Neural progenitor cell (in vitro differentiated cells): ENCODE measurements at regions not wholly inside any gene's neighbourhood (a gene's known extent, or its start where the extent isn't known, plus 50 kb on each side); places are given as distances from the start of the nearest gene placed in this dataset.

ENCODE experiments used
- DNase-seq: peaks from one replicate; pipeline ENCODE4 v3.0.0-alpha.2; 2016; ENCODE audit warnings: low spot score
- H2AFZ ChIP-seq: fragments of 200-600 bp; sonication (generic); replicated peaks from 2 replicates; pipeline ENCODE4 v1.6.1; 2016; ENCODE audit warnings: antibody characterized with exemption
- H3F3A ChIP-seq: fragments of 200-600 bp; sonication (generic); 2 replicates; pipeline ENCODE4 v1.6.1; 2016; ENCODE audit warnings: antibody characterized with exemption, low read depth
- H3K27ac ChIP-seq: fragments of 200-600 bp; sonication (generic); 2 replicates; pipeline ENCODE4 v1.5.1; 2016; ENCODE audit warnings: mild to moderate bottlenecking
- H3K27me3 ChIP-seq: fragments of 200-600 bp; sonication (generic); 2 replicates; pipeline ENCODE4 v1.6.1; 2016; ENCODE audit warnings: mild to moderate bottlenecking, moderate library complexity
- H3K36me3 ChIP-seq: fragments of 200-600 bp; sonication (generic); 2 replicates; pipeline ENCODE4 v1.5.1; 2016
- H3K4me1 ChIP-seq: fragments of 200-600 bp; sonication (generic); 2 replicates; pipeline ENCODE4 v1.6.1; 2016; ENCODE audit warnings: mixed run types
- H3K4me2 ChIP-seq: fragments of 200-600 bp; sonication (generic); 2 replicates; pipeline ENCODE4 v1.6.1; 2016
- H3K4me3 ChIP-seq: fragments of 200-600 bp; sonication (generic); 2 replicates; pipeline ENCODE4 v1.5.1; 2016
- H3K79me2 ChIP-seq: fragments of 200-600 bp; sonication (generic); 2 replicates; pipeline ENCODE4 v1.6.1; 2016; ENCODE audit warnings: low read depth
- H3K9ac ChIP-seq: fragments of 200-600 bp; sonication (generic); 2 replicates; pipeline ENCODE4 v1.6.1; 2016
- H3K9me3 ChIP-seq: fragments of 200-600 bp; sonication (generic); 2 replicates; pipeline ENCODE4 v1.5.1; 2016; ENCODE audit warnings: low read depth
- H4K20me1 ChIP-seq: fragments of 200-600 bp; sonication (generic); 2 replicates; pipeline ENCODE4 v1.6.1; 2016; ENCODE audit warnings: low read depth
- H3K27ac Mint-ChIP-seq: 3 replicates; pipeline ENCODE4 v1.8.0; 2021; ENCODE audit warnings: mixed read lengths
- H3K27me3 Mint-ChIP-seq: 2 replicates; pipeline ENCODE4 v1.8.0; 2022; ENCODE audit warnings: low read depth, mild to moderate bottlenecking, inconsistent platforms, moderate library complexity, mixed read lengths; ENCODE audit not compliant: insufficient read depth
- H3K36me3 Mint-ChIP-seq: 3 replicates; pipeline ENCODE4 v1.8.0; 2021; ENCODE audit warnings: mixed read lengths
- H3K4me1 Mint-ChIP-seq: 3 replicates; pipeline ENCODE4 v1.8.0; 2021; ENCODE audit warnings: mixed read lengths
- H3K4me3 Mint-ChIP-seq: 3 replicates; pipeline ENCODE4 v1.8.0; 2021; ENCODE audit warnings: mild to moderate bottlenecking, moderate library complexity, mixed read lengths
- H3K9me3 Mint-ChIP-seq: 3 replicates; pipeline ENCODE4 v1.8.0; 2020; ENCODE audit warnings: mixed read lengths
- CTCF ChIP-seq: fragments of 200-600 bp; sonication (generic); IDR thresholded peaks from 2 replicates; pipeline ENCODE4 v1.5.1; 2017; ENCODE audit warnings: antibody characterized with exemption, mild to moderate bottlenecking
- EZH2 ChIP-seq: fragments of 200-600 bp; sonication (generic); IDR thresholded peaks from 2 replicates; pipeline ENCODE4 v1.6.1; 2017; ENCODE audit warnings: antibody characterized with exemption, mild to moderate bottlenecking, moderate library complexity
- EZH2phosphoT487 ChIP-seq: fragments of 200-600 bp; sonication (generic); IDR thresholded peaks from 2 replicates; pipeline ENCODE4 v1.6.1; 2017; ENCODE audit warnings: antibody characterized with exemption

GRCh38 chr16:49094471-49094870 lies 187.2 kb downstream of the CBLN1 start:
- H3K27ac ChIP-seq = no peak overlapping the region

GRCh38 chr16:49093939-49094338 lies 187.7 kb downstream of the CBLN1 start:
- peaks cover 7% of the 10 kb centered on the region for H3K27me3 ChIP-seq
- no peak overlapping the region for H3K4me3 ChIP-seq
- H3K4me2 ChIP-seq = no peak overlapping the region
- H4K20me1 ChIP-seq = no peaks in the 10 kb centered on the region
- TF ChIP-seq CTCF (no peak), EZH2phosphoT487 (no peak)
- H2AFZ ChIP-seq = no peak overlapping the region
- H3K4me3 Mint-ChIP-seq = no peak overlapping the region
- no peak overlapping the region for H3K27ac Mint-ChIP-seq
- no peak overlapping the region for H3K9ac ChIP-seq
- peaks cover 2% of the 10 kb centered on the region for H3K27me3 Mint-ChIP-seq
- no peaks in the 10 kb centered on the region for H3F3A ChIP-seq
- H3K27ac ChIP-seq = no peak overlapping the region
- no peaks in the 10 kb centered on the region for H3K4me1 Mint-ChIP-seq
- H3K79me2 ChIP-seq = no peaks in the 10 kb centered on the region
- no peaks in the 10 kb centered on the region for H3K36me3 ChIP-seq
- peak; percentile 8 for DNase-seq
- H3K36me3 Mint-ChIP-seq = no peaks in the 10 kb centered on the region
- H3K9me3 Mint-ChIP-seq = no peaks in the 10 kb centered on the region
- H3K9me3 ChIP-seq = no peaks in the 10 kb centered on the region
- H3K4me1 ChIP-seq = peaks cover 17% of the 10 kb centered on the region

More at GRCh38 chr16:49094471-49094870, 187.2 kb downstream of the CBLN1 start:
- Histone ChIP-seq H3K27me3 (peaks cover 7% of the 10 kb centered on the region), H2AFZ (no peak overlapping the region), H3K4me3 (no peak overlapping the region), H3K36me3 (no peaks in the 10 kb centered on the region), H3K9ac (no peak overlapping the region), H3K4me2 (no peak overlapping the region), H3K4me1 (peaks cover 17% of the 10 kb centered on the region), H3F3A (no peaks in the 10 kb centered on the region), H3K79me2 (no peaks in the 10 kb centered on the region), H4K20me1 (no peaks in the 10 kb centered on the region), H3K9me3 (no peaks in the 10 kb centered on the region)
- Mint-ChIP-seq H3K27ac (no peak overlapping the region), H3K36me3 (no peaks in the 10 kb centered on the region), H3K4me1 (no peaks in the 10 kb centered on the region), H3K27me3 (peaks cover 3% of the 10 kb centered on the region), H3K4me3 (no peak overlapping the region), H3K9me3 (no peaks in the 10 kb centered on the region)
- peak; percentile 43 for DNase-seq
- TF ChIP-seq CTCF (no peak), EZH2phosphoT487 (no peak), EZH2 (no peak)

- Mint-ChIP-seq H3K27me3 (peaks cover 2% of the 10 kb centered on the region), H3K27ac (no peak overlapping the region), H3K36me3 (no peaks in the 10 kb centered on the region), H3K4me1 (no peaks in the 10 kb centered on the region), H3K9me3 (no peaks in the 10 kb centered on the region), H3K4me3 (no peak overlapping the region)
- no peaks in the 10 kb centered on the region for H4K20me1 ChIP-seq
- no peak overlapping the region for H2AFZ ChIP-seq
- H3K4me1 ChIP-seq = peaks cover 17% of the 10 kb centered on the region
- H3F3A ChIP-seq = no peaks in the 10 kb centered on the region
- H3K9me3 ChIP-seq = no peaks in the 10 kb centered on the region
- H3K27ac ChIP-seq = no peak overlapping the region
- no peaks in the 10 kb centered on the region for H3K79me2 ChIP-seq
- H3K27me3 ChIP-seq = peaks cover 7% of the 10 kb centered on the region
- no peak overlapping the region for H3K4me3 ChIP-seq
- no peak overlapping the region for H3K9ac ChIP-seq
- TF ChIP-seq EZH2phosphoT487 = no peak
- no peak for TF ChIP-seq CTCF
- no peak for TF ChIP-seq EZH2
- no peaks in the 10 kb centered on the region for H3K36me3 ChIP-seq
- no peak for DNase-seq
- H3K4me2 ChIP-seq = no peak overlapping the region
Observed at GRCh38 chr16:49092704-49093103, 188.9 kb downstream of the CBLN1 start.

- no peak for TF ChIP-seq EZH2
- TF ChIP-seq CTCF = no peak
- no peak for TF ChIP-seq EZH2phosphoT487
- peaks cover 5% of the 10 kb centered on the region for H3K9me3 Mint-ChIP-seq
Observed at GRCh38 chr16:49089533-49089932, 192.1 kb downstream of the CBLN1 start.

More at GRCh38 chr16:49089533-49089932, 192.1 kb downstream of the CBLN1 start:
- H2AFZ ChIP-seq = no peak overlapping the region
- H3K36me3 Mint-ChIP-seq = no peaks in the 10 kb centered on the region
- no peak overlapping the region for H3K4me2 ChIP-seq
- DNase-seq = no peak
- no peaks in the 10 kb centered on the region for H3K4me1 Mint-ChIP-seq
- no peak overlapping the region for H3K27ac Mint-ChIP-seq
- H3F3A ChIP-seq = no peaks in the 10 kb centered on the region
- H4K20me1 ChIP-seq = no peaks in the 10 kb centered on the region
- H3K36me3 ChIP-seq = no peaks in the 10 kb centered on the region
- H3K27ac ChIP-seq = no peak overlapping the region
- no peaks in the 10 kb centered on the region for H3K79me2 ChIP-seq
- H3K4me3 Mint-ChIP-seq = no peak overlapping the region
- no peak overlapping the region for H3K9ac ChIP-seq
- peaks cover 5% of the 10 kb centered on the region for H3K4me1 ChIP-seq
- no peaks in the 10 kb centered on the region for H3K9me3 ChIP-seq
- no peak overlapping the region for H3K4me3 ChIP-seq
- H3K27me3 Mint-ChIP-seq = no peaks in the 10 kb centered on the region
- H3K27me3 ChIP-seq = no peaks in the 10 kb centered on the region
